Stimulated activated CD4-positive, alpha-beta T cell treated with anti-CD3 and anti-CD28 coated beads, Interleukin-4, amount 100 ng/mL, for 48 hours (primary cell): ENCODE measurements at regions not wholly inside any gene's neighbourhood (a gene's known extent, or its start where the extent isn't known, plus 50 kb on each side); places are given as distances from the start of the nearest gene placed in this dataset.

Source experiments
- DNase-seq, 2 donors: peaks; one replicate each; pipeline ENCODE4 v3.0.0-alpha.2; 2020; ENCODE audit warnings: low read depth in 2 of 2

- no peak for DNase-seq
Observed at GRCh38 chr4:129415004-129415403, 319.1 kb downstream of the C4orf33 start.

GRCh38 chr4:129420637-129421036, 324.7 kb downstream of the C4orf33 start:
- no peak for DNase-seq

GRCh38 chr4:129422277-129422676, 326.3 kb downstream of the C4orf33 start:
- no peak for DNase-seq

- no peak for DNase-seq
Observed at GRCh38 chr4:129428454-129428853, 332.5 kb downstream of the C4orf33 start.

GRCh38 chr4:129429581-129430320, 333.8 kb downstream of the C4orf33 start:
- DNase-seq = no peak

GRCh38 chr4:129437347-129437746, 341.4 kb downstream of the C4orf33 start:
- DNase-seq = no peak

- DNase-seq = no peak
Observed at GRCh38 chr4:129438456-129438981, 342.6 kb downstream of the C4orf33 start.

GRCh38 chr4:129446074-129446473, 350.1 kb downstream of the C4orf33 start:
- DNase-seq = no peak

GRCh38 chr4:129453524-129454200, 357.7 kb downstream of the C4orf33 start:
- DNase-seq = no peak

GRCh38 chr4:129455482-129455881, 359.5 kb downstream of the C4orf33 start:
- no peak for DNase-seq

- no peak for DNase-seq
Observed at GRCh38 chr4:129468624-129469023, 372.7 kb downstream of the C4orf33 start.

GRCh38 chr4:129474698-129475097, 378.7 kb downstream of the C4orf33 start:
- no peak for DNase-seq

GRCh38 chr4:129481107-129481506, 385.2 kb downstream of the C4orf33 start:
- no peak for DNase-seq

GRCh38 chr4:129488427-129488826, 392.5 kb downstream of the C4orf33 start:
- DNase-seq = no peak

- no peak for DNase-seq
Observed at GRCh38 chr4:129490516-129490915, 394.6 kb downstream of the C4orf33 start.

GRCh38 chr4:129498626-129499025, 402.7 kb downstream of the C4orf33 start:
- DNase-seq = no peak

- no peak for DNase-seq
Observed at GRCh38 chr4:129514852-129515251, 418.9 kb downstream of the C4orf33 start.

- DNase-seq = no peak
Observed at GRCh38 chr4:129515356-129515755, 419.4 kb downstream of the C4orf33 start.

- DNase-seq = no peak
Observed at GRCh38 chr4:129526812-129527211, 430.9 kb downstream of the C4orf33 start.

- DNase-seq = no peak
Observed at GRCh38 chr4:129531253-129531652, 435.3 kb downstream of the C4orf33 start.

GRCh38 chr4:129532573-129532972, 436.6 kb downstream of the C4orf33 start:
- DNase-seq = no peak

- DNase-seq = no peak
Observed at GRCh38 chr4:129543299-129543698, 447.3 kb downstream of the C4orf33 start.

GRCh38 chr4:129545599-129546278, 449.8 kb downstream of the C4orf33 start:
- DNase-seq = no peak
